ENCODE measurements at regions not wholly inside any gene's neighbourhood (a gene's known extent, or its start where the extent isn't known, plus 50 kb on each side); places are given as distances from the start of the nearest gene placed in this dataset.

DNA sequence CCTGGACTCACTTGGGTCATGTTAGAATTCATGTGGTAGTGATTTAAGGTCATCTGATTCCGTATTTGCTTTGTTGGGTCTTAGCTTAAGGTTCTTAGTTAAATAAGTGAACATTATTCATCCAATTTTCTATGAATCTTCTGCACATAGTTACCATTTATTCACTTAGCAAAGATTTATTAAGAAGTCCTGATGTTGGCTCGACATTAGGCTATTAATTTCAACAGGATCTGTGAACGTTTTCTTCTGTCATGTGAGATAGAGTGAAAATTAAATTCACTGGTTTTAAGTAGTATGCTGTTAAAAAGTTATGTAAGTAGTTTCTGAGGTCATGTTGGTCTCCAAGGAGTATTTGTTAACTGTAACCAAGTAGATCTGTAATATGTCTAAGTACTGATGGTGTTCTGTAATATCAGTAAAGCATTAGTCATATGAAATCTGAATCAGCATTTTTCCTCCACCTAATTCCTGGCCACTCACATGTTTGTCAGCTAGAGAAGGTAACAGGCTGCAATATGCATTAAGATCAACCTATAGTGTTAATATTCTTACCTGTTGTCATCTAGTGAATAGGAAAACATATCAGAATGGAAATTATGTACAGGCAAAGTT lies 155.6 kb downstream of the PCDH7 start:
- H3K36me3 ChIP-seq = peaks cover 6% of the 10 kb centered on the region; the same call in 1 of the 2 replicates
- 0 out of 2 replicates have a peak, but pooled peaks cover 5% of the 10 kb centered on the region for H3K9me3 ChIP-seq (replicated peaks)
- no peak for DNase-seq
- H3K4me3 ChIP-seq = no peak overlapping the region
- H3K27me3 ChIP-seq = no peaks in the 10 kb centered on the region
- no peak overlapping the region for H3K27ac ChIP-seq
- H3K4me1 ChIP-seq = peaks cover 4% of the 10 kb centered on the region; the same call in 1 of the 2 replicates

DNA sequence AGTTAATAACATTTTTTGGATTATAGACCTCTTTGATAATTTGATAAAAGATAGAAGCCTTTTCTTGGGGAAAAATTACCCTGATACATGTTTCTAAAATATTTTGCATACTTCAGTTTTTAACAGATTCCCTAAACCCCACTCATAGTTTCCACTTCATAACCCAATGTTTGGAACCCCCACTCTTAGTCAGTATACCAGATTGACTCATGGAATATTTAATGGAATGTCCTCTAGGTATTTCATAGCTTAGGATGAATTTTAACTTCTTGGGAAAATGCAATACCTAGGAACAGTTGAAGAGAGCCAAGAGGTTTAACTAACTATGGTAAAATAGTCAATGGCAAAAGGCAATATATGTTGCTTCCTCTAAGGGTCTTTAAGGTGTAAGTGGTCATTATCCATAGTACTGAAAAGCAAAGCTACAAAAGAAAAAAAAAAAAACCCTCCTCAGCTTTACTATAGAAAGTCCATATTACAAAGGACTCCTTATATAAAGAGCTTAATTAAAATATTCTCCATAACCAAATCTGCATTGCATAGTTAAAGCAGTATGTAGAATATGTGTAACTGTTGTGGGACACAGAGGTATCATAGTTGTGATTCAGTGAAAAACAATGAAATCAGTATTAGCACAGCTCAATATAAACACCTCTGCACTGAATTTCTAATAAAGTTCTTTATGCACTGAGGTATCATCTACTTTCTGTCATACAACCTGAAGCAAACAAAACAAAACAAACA lies 159.9 kb downstream of the PCDH7 start:
- no peak overlapping the region for H3K27ac ChIP-seq
- H3K4me3 ChIP-seq = no peak overlapping the region
- no peak for DNase-seq
- H3K36me3 ChIP-seq = peaks cover 10% of the 10 kb centered on the region
- H3K9me3 ChIP-seq (replicated peaks) = 0 out of 2 replicates have a peak, but pooled peaks cover 6% of the 10 kb centered on the region
- H3K27me3 ChIP-seq = no peaks in the 10 kb centered on the region
- H3K4me1 ChIP-seq = no peaks in the 10 kb centered on the region

DNA sequence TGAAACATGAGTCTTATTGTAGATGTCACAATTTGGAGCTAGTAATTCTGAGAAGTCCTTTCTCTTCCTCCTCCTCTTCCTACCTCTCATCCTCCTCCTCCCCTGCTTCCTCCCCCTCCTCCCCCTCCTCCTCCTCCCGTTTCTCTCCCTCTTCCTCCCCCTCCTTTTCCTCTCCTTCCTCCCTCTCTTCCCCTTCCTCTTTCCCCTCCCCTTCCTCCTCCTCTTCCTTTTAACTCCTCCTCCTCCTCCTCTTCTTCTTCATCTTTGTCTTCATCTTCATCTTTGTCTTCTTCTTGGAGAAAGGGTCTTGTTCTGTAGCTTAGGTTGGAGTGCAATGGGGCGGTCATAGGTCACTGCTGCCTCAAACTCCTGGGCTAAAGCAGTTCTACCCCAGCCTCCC lies 161.8 kb downstream of the PCDH7 start:
- DNase-seq = no peak
- H3K27me3 ChIP-seq = no peaks in the 10 kb centered on the region
- no peak overlapping the region for H3K4me3 ChIP-seq
- H3K4me1 ChIP-seq = no peaks in the 10 kb centered on the region
- H3K36me3 ChIP-seq = peaks cover 17% of the 10 kb centered on the region
- peaks cover 8% of the 10 kb centered on the region; the same call in 1 of the 2 replicates for H3K9me3 ChIP-seq (replicated peaks)
- no peak overlapping the region for H3K27ac ChIP-seq

DNA sequence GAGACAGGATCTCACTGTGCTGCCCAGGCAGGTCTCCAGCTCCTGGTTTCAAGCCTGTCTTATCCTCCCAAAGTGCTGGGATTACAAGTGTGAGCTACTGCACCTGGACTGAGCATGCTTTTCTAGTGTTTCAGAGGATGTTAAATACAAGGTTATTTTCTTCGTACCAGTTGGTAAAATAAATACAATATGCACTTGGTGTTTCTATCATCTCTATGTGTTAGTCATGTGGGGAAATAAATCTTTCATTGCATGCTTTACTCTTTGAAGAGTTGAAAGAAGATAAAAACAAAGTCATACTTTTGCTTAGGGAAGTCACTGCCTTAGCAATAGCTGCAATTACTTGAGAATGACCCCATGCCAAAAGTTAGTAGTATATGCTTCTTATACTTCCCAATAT lies 162.3 kb downstream of the PCDH7 start:
- Histone ChIP-seq H3K9me3 (replicated peaks) (peaks cover 8% of the 10 kb centered on the region; the same call in 1 of the 2 replicates), H3K27ac (no peak overlapping the region), H3K4me3 (no peak overlapping the region), H3K36me3 (peaks cover 20% of the 10 kb centered on the region), H3K4me1 (no peaks in the 10 kb centered on the region), H3K27me3 (no peaks in the 10 kb centered on the region)
- DNase-seq = no peak

DNA sequence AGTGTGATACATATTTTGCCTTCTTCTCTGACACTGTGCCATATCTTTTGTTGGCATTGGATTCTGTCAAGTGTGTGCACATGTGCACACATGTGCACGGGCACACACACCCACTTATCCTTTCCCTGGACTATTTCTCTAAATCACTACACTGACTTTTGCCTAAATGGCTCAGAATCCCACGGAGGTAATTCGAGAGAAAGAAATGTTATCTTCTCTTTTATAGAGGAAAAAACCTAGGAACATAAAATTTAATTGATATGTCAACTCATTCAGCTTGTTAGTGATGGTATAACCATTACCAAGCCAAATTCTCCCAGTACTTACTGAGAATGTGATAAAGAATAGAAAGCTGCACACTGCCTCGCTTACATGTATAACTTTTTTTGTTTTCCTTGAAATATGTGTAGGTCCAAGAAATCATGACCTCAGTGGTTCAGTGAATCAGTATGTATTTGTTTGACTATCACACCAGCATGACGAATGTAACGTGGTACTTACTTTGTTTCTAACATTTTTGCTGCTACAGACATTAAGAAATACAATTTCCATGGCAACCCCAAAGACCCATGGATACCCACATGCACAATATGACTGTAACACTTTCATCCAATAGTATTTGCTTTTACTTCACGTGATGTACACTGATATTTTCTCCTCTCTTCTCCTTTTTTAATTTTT lies 163.0 kb downstream of the PCDH7 start:
- Histone ChIP-seq H3K27ac (no peak overlapping the region), H3K4me3 (no peak overlapping the region), H3K36me3 (peaks cover 20% of the 10 kb centered on the region), H3K4me1 (no peaks in the 10 kb centered on the region), H3K27me3 (no peaks in the 10 kb centered on the region), H3K9me3 (replicated peaks) (peaks cover 6% of the 10 kb centered on the region; the same call in 1 of the 2 replicates)
- no peak for DNase-seq

DNA sequence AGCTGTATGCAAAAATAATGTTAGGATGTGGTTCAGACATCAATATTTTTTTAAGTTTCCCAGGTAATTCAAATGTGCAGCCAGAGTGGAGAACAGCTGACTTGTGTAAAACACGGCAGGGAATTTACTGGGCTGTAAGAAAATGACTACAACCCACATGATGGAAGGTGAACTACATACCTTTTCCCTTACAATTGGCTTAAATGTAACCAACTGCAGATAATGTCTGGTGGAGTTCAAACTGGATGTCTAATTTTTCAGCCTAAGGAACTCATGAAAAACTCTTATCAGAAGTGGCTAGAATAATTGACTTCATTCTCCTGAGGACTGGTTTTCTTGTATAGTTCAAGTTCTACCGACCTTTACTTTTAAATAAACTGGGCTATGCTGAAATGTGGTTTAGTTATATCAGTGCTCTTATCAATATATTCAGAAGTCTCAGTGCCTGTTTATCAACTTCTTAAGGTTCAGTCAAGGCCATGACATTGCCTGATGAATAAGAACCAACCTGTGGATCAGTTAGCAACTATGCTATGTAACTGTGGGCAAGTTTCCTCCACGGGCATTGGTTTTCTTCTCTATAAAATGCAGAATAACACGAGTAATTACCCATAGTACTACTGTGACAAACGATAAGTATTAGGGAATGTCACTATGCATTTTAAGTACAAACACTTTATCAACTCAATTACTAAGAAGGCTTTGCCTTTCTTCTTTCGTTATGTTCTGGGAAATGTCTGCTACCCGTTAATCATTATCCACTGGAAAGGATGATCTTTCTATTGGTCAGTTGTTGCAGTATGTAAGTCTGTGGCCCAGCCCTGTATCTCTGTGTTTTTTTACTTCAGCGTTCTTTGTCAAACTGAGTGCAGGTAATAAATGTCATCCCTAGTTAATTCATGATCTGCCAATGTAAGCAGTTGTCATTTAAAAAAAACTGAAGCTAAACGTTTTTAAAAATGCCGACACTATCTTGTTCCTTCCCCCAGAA lies 181.6 kb downstream of the PCDH7 start:
- DNase-seq = no peak
- H3K27me3 ChIP-seq = no peaks in the 10 kb centered on the region
- H3K4me3 ChIP-seq = no peak overlapping the region
- H3K27ac ChIP-seq = no peak overlapping the region
- peaks cover 27% of the 10 kb centered on the region for H3K36me3 ChIP-seq
- H3K4me1 ChIP-seq = no peaks in the 10 kb centered on the region
- no peaks in the 10 kb centered on the region; the same call in 1 of the 2 replicates for H3K9me3 ChIP-seq (replicated peaks)

DNA sequence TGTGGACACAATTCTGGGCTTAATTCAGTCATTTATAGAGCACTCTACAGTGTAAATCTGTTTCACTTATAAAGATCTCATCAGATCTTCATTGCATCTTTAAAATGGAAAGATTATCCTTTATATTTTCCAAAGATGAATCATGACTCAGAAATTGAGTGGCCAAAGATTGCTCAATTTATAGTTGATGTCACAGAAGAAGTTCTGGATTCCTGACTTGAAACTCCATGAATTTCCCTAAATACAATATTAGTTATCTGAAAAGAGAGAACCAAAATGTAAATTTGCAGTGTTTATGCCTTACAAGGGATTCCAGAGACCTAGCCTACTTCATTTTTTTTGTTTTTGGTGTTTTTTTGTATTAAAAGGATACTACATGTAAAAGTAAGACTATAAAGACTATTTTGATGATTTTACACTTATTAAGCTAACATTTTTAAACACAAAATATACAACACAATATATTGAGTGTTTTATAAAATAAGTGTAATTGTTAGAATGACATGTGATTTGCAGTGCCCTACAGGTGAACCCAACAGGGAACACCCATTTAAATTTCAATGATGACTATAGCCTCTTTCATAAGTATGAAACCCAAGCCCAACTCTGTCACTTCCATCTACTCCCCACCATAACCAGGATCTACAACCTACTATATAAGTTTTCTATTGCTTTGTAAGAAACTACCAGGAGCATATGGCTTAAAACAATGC lies 183.5 kb downstream of the PCDH7 start:
- Histone ChIP-seq H3K4me3 (no peak overlapping the region), H3K27me3 (no peaks in the 10 kb centered on the region), H3K27ac (no peak overlapping the region), H3K4me1 (no peaks in the 10 kb centered on the region), H3K36me3 (peaks cover 17% of the 10 kb centered on the region; the same call in 1 of the 2 replicates), H3K9me3 (replicated peaks) (no peaks in the 10 kb centered on the region; the same call in 1 of the 2 replicates)
- DNase-seq = no peak

DNA sequence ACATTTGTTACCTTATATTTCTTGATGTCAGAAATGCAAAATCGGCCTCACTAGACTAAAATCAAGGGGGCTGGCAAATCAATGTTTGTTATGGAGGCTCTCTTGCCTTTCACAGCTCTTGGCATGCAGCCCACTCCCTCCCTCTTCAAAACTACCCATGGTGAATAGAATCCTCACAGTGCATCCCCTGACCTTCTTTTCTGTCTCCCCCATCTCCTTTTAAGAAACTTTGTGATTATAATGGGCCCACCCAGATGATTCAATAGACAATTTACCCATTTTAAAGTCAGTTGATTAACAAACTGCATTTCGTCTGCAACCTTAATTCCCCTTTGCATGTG lies 184.0 kb downstream of the PCDH7 start:
- Histone ChIP-seq H3K27me3 (no peaks in the 10 kb centered on the region), H3K9me3 (replicated peaks) (no peaks in the 10 kb centered on the region; the same call in 1 of the 2 replicates), H3K4me1 (no peaks in the 10 kb centered on the region), H3K36me3 (peaks cover 13% of the 10 kb centered on the region; the same call in 1 of the 2 replicates), H3K27ac (no peak overlapping the region), H3K4me3 (no peak overlapping the region)
- DNase-seq = no peak

DNA sequence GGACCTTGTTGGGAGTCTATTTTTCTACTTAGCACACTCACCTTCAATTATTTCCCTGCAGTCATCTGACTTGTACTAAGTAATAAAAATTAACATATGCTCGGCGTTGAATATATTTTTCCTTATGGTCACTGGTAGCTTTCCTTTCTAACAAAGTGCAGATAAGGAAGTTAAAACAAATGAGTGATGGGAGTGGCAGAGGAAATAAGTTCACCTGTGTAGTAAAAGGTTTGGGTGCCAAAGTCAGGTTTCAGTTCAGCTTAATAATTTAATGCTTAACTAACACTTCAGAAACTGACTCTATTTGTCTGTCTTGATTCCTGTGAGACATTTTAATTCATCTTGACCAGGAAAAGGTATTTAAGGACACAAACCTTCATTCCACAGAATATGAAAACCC lies 184.4 kb downstream of the PCDH7 start:
- no peak overlapping the region for H3K27ac ChIP-seq
- no peaks in the 10 kb centered on the region for H3K27me3 ChIP-seq
- H3K9me3 ChIP-seq (replicated peaks) = no peaks in the 10 kb centered on the region; the same call in 1 of the 2 replicates
- no peak for DNase-seq
- H3K4me3 ChIP-seq = no peak overlapping the region
- peaks cover 11% of the 10 kb centered on the region; the same call in 1 of the 2 replicates for H3K36me3 ChIP-seq
- no peaks in the 10 kb centered on the region for H3K4me1 ChIP-seq

DNA sequence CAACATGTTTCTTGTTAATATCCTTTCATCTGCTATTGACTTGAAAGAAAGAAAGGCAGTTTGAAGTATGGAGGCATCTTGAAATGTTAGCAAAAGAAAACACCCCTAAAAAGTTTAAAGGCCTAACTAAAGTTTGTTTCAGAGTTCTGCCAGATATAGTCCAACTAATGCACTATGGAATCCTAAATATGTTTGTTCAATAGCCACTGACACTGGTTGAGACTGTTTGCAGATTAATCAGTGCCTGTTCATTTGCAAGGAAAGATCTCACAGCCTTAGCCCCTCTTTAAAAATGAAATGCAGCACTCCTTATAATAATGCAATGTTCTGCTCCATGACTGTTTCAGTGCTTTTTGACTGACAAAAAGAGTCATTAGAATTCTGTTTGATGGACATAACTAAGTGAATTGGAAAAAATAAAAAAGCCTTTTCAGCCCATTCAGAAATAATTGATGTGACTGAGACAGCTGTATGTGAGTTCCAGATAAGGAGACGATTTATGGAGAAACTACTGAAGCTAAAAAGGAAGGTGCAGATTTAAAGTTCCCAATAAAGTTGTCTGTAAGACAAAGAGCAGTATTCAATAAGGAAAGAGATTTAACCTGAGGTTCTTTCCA lies 192.0 kb downstream of the PCDH7 start:
- Histone ChIP-seq H3K4me3 (no peak overlapping the region), H3K27ac (no peak overlapping the region), H3K9me3 (replicated peaks) (0 out of 2 replicates have a peak, but pooled peaks cover 5% of the 10 kb centered on the region), H3K36me3 (no peaks in the 10 kb centered on the region; the same call in 1 of the 2 replicates), H3K4me1 (no peaks in the 10 kb centered on the region), H3K27me3 (no peaks in the 10 kb centered on the region)
- DNase-seq = no peak

DNA sequence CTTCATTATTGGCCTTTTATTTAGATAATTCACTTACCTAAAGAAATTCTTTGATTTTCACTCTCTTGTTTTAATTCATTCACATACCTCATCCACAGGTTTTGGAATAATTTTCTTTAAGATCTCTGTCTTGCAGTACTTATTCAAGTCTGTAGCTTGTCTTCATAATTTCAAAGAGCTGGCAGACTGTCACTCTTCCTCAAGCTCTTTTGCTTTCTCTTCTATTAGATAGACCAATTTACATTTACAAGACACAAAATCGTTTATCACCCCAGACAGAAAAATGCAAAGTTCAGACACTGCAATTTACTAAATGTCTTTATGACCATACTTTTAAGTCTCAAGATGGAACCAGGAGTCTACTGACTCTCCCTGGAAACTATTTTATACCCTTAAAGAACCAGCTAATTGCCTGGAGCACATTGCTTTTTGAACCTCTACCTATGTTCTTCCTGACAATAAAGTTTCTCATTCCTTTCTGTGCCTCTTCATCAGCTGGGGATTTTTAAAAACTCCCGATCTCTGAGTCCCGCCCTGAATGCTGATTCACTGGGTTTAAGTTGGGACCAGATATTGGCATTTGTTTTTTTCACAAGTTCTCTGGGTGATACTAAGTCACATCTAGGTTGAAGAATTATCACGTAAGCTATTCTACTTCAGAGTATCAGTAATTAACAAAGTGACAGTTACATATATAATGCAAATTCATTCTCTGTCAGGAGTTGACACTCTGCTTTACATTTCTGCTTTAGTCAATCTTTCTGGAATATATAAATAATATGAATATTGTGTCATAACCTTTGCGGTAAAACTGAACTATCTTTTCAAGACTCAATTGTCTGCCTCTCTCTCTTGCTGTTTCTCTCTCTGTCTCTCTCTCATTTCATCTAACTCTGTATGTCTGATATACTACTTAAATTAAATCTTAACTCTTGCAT lies 196.4 kb downstream of the PCDH7 start:
- DNase-seq = no peak
- H3K27ac ChIP-seq = no peak overlapping the region
- no peak overlapping the region for H3K4me3 ChIP-seq
- no peaks in the 10 kb centered on the region for H3K4me1 ChIP-seq
- no peaks in the 10 kb centered on the region for H3K9me3 ChIP-seq (replicated peaks)
- no peaks in the 10 kb centered on the region for H3K27me3 ChIP-seq
- H3K36me3 ChIP-seq = peaks cover 18% of the 10 kb centered on the region

DNA sequence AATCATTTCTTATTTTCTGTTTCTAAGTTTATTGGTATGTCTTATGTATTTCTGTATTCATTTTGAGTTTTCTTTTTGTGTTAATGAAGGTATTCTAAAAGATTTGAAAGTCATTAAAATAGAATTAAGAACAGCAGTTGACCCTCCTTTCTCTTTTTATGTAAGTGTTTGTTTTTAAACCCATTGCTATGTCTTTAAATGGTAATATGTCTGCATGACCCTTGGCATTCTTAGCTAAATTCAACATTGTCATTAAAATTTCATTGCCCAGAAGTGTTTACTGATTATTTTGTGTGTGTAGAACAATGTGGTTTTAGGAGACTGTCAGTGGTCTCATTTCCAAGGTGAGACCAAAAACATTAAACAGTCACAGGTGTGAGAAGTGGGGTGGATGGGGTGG lies 197.8 kb downstream of the PCDH7 start:
- Histone ChIP-seq H3K4me1 (no peaks in the 10 kb centered on the region), H3K36me3 (peaks cover 28% of the 10 kb centered on the region), H3K9me3 (replicated peaks) (no peaks in the 10 kb centered on the region), H3K27ac (no peak overlapping the region), H3K27me3 (no peaks in the 10 kb centered on the region), H3K4me3 (no peak overlapping the region)
- no peak for DNase-seq
